GM18519 (cell line): ENCODE measurements at regions not wholly inside any gene's neighbourhood (a gene's known extent, or its start where the extent isn't known, plus 50 kb on each side); places are given as distances from the start of the nearest gene placed in this dataset.

Source experiments
- ATAC-seq: cut with Tn5 transposase; IDR thresholded peaks from one replicate; pipeline ENCODE4 v1.9.1; 2021; ENCODE audit warnings: mild to moderate bottlenecking, moderate library complexity; ENCODE audit not compliant: unreplicated experiment, low FRiP score

GRCh38 chr7:118009419-118009818 is 136.2 kb upstream of the CTTNBP2 start:
- ATAC-seq, result no peak

DNA sequence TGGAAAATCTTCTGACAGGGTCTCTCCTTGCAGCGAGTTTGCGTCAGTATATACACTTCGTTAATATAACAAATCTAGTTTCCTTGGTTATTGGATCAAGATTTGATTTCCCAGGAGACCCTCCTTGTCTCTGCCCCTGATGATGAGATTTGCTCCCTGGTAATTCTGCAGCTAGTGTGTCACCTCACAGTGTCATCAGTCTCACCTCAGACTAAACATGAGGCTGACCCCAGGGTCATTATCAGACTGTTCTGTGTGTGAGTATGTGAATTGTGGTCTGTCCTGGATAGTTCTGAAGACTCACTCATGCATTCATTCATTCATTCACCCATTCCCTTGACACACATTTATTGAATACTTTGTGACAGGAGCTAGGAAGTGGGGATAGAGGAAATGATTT is 138.4 kb upstream of the CTTNBP2 start:
- ATAC-seq, result no peak

DNA sequence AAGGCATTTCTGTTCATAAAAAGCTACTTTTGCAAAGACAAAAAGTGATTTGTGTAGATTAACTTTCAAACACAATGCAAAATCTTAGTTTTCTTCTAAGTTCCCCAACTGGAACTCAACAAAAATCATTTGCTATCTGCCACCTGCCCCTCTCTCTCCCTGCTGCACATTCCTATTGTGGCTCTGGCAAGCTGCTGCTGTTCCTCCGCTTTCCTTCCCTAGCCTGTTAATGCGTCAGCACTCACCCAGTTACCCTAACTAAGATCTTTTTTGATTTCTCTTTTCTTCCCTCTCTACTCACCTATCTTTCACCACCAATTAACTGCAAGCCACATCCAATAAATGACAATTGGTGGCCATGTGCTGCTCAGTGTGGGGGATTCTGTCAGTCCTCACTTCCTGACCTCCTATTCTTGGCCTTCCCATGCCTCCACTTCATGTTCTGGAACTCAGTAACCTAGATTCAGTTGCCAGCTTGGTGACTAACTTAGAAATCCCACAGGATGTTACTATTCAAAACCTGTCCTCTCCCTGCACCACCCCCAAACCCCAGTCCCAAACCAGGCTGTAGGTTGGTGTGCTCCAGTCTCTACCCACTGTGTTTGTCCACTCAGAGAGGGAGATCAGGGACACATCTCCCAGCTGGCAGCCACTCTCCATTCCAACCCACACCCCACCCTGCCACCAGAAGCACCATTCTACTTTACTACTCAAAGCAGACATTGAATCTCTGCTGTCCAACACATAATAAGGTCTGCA is 140.2 kb upstream of the CTTNBP2 start:
- ATAC-seq, result no peak

DNA sequence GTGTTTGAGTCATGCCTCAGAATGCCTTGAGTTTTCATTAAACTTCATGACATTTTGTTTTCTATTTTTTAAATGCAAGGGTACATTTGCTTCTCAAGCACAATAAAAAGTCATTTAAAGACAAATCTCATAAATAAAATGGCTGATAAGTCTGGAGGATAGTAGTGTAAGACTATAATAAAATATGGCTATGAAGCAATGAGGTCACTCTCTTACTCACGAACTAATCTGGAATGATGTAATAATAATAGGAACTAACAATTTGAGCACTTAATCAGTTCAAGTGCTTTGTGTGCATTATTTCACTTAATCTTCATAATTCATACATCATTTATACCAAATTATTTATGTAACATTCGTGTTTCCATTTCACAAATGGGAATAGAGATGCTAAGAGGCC is 149.3 kb upstream of the CTTNBP2 start:
- ATAC-seq, result no peak

- ATAC-seq, result no peak
Observed at GRCh38 chr7:118026791-118027190, 153.6 kb upstream of the CTTNBP2 start.

GRCh38 chr7:118028226-118028625 is 155.0 kb upstream of the CTTNBP2 start:
- ATAC-seq, result no peak

DNA sequence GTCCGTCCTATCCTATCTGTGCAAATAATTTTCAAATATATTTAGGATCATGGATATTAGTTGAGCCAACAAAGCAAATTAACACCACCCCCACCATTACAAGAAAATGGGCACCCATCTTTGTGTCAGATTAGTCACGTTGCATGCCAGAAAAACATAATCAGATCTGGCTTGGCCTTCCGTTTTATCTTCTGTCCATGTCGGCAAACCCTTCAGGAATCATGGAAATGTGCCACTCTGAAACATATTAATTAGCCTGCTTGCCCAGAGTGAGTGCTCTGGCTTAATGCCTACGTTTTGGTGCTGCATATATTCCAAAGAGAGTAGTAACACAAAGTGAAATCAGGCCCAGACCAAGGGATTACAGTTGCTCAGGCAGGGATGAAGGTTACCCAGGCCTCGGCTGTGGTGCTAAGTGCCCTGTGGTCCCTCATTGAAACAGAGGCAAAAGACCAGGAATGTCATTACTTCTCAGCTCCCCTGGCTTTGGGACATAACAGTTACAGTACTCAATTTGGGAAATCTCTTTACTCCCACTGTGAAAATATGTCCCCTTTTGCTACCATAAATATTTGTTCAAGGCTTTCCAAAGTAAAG is 154.0 kb upstream of the LSM8 start:
- ATAC-seq, result no peak

- ATAC-seq, result no peak
Observed at GRCh38 chr7:118033273-118033672, 150.7 kb upstream of the LSM8 start.

DNA sequence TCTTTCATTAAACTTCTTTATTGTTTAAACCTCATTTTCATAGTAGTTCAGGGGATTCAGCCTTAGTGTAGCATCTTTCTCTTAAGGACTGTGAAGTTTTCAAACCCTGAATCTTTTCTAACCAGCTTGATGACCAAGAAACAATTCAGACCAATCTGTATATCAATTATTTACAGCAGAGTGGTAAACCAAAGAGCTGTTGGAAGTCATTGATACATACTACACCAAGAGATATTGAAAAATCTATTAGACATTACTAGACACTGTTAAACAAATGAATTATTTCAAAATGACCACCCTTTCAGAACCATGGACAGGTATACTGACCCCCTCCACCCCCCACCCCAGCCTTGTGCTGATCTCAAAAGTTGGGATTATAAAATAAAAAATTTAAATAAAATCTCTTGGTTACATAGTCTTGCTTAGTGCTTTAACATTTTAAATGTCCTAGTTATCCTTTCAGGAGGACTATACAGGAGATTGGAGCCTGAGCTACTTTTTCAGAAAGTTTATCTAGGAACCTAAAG is 143.9 kb upstream of the LSM8 start:
- ATAC-seq, result no peak

DNA sequence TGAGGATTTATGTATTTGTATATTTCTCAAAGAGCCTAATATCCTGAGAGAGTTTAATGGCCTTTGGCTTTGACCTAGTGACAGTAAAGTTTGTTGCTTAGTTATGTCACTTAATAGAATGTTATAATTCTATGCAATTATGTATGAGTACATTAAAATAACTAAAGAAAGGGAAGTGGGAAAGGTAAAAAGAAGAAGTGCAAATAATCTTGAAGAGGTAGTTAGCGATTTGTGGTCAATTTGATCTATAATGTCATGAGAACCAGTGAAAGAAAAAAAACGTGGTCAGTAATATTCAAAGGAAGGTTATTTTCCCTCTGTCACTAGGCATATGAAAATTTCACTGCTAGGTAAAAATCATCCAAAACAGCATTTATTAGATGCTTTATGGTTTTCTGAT is 143.4 kb upstream of the LSM8 start:
- ATAC-seq, result peak; percentile 54

DNA sequence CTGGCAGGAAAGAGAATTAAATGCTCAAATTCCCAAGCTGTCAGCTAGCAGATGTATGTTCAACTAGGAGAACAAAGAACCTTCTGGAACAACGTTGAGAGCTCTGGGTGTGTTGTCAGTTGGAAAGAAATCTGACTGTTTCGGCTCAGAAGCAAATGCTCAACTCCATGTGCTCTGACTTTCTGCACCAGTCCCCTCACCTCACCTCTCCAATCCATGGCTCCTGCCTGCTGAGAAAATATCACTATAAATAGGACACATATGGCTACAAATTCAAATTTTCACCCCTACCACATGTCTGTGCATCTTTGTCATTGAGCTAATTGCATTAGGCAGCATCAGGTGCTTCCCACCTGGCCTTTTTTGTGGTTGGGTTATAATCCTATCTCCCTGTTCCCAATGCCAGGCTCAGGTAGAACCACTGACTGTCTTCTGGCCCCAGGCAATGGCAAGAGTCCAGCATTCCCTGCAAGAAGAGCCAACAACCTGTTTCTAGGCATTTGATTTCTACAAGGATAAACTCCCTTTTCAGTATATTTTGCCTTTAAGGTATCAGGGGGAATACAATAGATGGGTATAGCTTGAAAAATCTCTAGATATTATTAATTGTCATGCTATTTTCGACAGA is 142.6 kb upstream of the LSM8 start:
- ATAC-seq, result no peak

- ATAC-seq, result no peak
Observed at GRCh38 chr7:118045629-118046028, 138.3 kb upstream of the LSM8 start.

DNA sequence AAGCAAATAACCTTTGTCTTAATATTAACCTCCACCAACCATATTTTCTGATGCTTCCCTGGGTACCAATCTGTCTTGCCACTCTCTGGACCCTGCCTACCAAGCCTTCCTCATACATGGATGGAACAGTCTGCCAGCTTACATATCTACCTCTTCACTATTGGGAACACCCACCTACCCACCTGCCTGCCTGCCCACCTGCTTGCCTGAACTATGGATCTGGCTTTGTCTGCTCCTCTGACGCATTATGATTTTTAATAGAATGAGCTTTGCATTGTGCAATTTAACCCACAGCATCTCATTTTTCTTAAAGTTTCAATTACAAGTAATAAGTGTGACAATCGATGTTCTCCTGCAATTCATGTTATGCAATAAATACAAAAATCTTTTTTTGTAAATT is 137.9 kb upstream of the LSM8 start:
- ATAC-seq, result no peak

DNA sequence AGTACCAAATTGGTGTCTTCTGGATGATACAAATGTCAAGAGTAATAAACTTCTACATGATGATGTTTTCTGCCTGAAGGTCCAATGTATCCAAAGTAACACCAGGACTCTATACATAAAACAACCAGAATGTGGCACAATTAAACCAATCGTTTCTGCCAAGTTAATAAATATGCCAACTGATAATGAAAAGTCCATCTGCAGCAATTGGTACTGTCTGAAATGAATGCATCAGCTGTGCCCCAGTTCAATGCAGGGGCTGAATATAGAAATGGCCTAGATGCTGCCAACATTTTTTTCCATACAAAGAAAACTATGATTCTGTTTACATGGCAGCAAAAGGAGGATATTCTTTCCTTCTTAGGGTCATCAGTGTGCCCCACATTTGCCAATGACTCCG is 137.2 kb upstream of the LSM8 start:
- ATAC-seq, result no peak

DNA sequence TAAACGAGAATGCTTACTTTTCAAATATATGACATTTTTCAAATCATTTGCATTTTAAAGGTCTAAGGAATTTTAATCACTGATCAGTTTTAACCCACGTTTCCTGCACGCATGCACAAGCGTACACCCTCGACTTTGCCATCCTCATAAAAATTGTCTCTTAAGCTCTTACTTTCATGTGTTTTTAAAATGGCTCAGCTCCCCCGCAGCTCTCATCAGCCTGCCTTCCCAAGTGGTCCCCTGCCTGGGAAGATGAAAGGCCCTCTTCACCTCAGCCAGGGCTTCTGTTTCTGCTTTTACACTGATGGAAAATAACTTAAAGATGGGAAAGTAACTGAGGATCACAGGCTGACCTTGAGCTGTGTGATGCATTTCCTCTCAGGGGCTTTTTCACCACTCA is 131.6 kb upstream of the LSM8 start:
- ATAC-seq, result no peak

GRCh38 chr7:118053353-118053752 is 130.6 kb upstream of the LSM8 start:
- no peak for ATAC-seq

- no peak for ATAC-seq
Observed at GRCh38 chr7:118054529-118054928, 129.4 kb upstream of the LSM8 start.

GRCh38 chr7:118055647-118056046 is 128.3 kb upstream of the LSM8 start:
- ATAC-seq, result no peak

DNA sequence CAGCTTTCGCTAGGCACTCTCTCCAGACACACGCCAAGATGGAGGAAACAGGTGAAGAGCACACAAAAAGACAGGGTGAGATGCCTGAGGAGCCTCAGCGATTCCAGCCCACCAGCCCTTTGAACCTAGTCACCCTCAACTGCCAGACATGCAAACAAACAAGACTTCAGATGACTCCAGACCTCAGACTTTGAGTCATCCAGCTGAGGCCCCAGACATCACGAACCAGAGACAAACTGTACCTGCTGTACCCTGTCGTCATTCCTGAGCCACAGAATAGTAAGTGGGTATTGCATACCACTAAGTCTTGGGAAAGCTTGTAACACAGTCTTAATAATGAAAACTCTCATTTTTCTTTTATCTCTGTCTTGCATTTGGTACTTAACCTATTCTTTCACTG is 126.6 kb upstream of the LSM8 start:
- no peak for ATAC-seq

- no peak for ATAC-seq
Observed at GRCh38 chr7:118059209-118059608, 124.8 kb upstream of the LSM8 start.

GRCh38 chr7:118060692-118061091 is 123.3 kb upstream of the LSM8 start:
- ATAC-seq, result no peak

GRCh38 chr7:118061386-118061785 is 122.6 kb upstream of the LSM8 start:
- no peak for ATAC-seq
